K562 (cell line): ENCODE measurements at regions not wholly inside any gene's neighbourhood (a gene's known extent, or its start where the extent isn't known, plus 50 kb on each side); places are given as distances from the start of the nearest gene placed in this dataset.

Source experiments
- ATAC-seq: fragments of 200-7000 bp; cut with Tn5 transposase; 3 replicates; pipeline ENCODE4 v1.9.1; 2020; ENCODE audit warnings: moderate library complexity
- BruUV-seq: library from RNA; stranded (reverse); fragments of 400-500 nt; replicated peaks from 2 replicates; lab custom pipeline; 2021; lab: Mats Ljungman, UMichigan
- CTCF ChIA-PET: fragments of 300-600 bp; formaldehyde crosslinking; extraction: SDS; loops from one replicate; lab custom pipeline; 2021; ENCODE audit warnings: low intra/inter-chr PET ratio; lab: Yijun Ruan, JAX
- POLR2A ChIA-PET: fragments of 300-600, 350-650 bp; sonication (Branson Sonifier 250); formaldehyde crosslinking; extraction: SDS; loops from one replicate; lab custom pipeline; 2021; ENCODE audit warnings: antibody characterized with exemption, inconsistent platforms; lab: Yijun Ruan, JAX
- DNase-seq, 4 experiments: peaks; one replicate each; pipeline versions ENCODE4 v3.0.0 to v3.0.0-alpha.2; 2011 to 2018; ENCODE audit warnings: low spot score in 3 of 4, mixed read lengths in 3 of 4; ENCODE audit errors: extremely low read depth in 1 of 4
- FAIRE-seq: peaks from 2 replicates; lab custom pipeline; 2011; peaks lifted over from hg19 to GRCh38; lab: Jason Lieb, UNC
- H2AFZ ChIP-seq: 2 replicates; pipeline ENCODE4 v1.6.0; 2011; ENCODE audit warnings: low read depth, low read length, control low read depth, inconsistent platforms
- H3K27ac ChIP-seq: fragments of 200-600 bp; 3 replicates; pipeline ENCODE4 v1.8.0; 2011; ENCODE audit warnings: low read depth, mild to moderate bottlenecking, control low read depth, inconsistent platforms, low read length, moderate library complexity, mixed read lengths; ENCODE audit errors: extremely low read depth
- H3K27me3 ChIP-seq, 2 experiments: fragments of 300-600 bp in 1 of 2; 2 replicates in 1 of 2; 3 replicates in 1 of 2; pipeline versions ENCODE4 v1.6.0 to v1.8.0; 2011; ENCODE audit warnings: inconsistent platforms in 2 of 2, low read length in 2 of 2, mild to moderate bottlenecking in 1 of 2, mixed read lengths in 1 of 2, moderate library complexity in 1 of 2; ENCODE audit not compliant: control insufficient read depth in 2 of 2, insufficient read depth in 2 of 2
- H3K36me3 ChIP-seq: fragments of 300-600 bp; 3 replicates; pipeline ENCODE4 v1.8.0; 2011; ENCODE audit warnings: mild to moderate bottlenecking, low read length, inconsistent platforms; ENCODE audit not compliant: control insufficient read depth, insufficient read depth
- H3K4me1 ChIP-seq, 2 experiments: fragments of 200-600 bp in 1 of 2; replicated peaks in 1 of 2; 2 replicates in 1 of 2; 3 replicates in 1 of 2; pipeline versions ENCODE4 v1.5.1 to v1.8.0; 2011; ENCODE audit warnings: inconsistent platforms in 2 of 2, low read length in 2 of 2, mild to moderate bottlenecking in 1 of 2, mixed read lengths in 1 of 2, moderate library complexity in 1 of 2; ENCODE audit not compliant: control insufficient read depth in 2 of 2, insufficient read depth in 2 of 2
- H3K4me2 ChIP-seq: 2 replicates; pipeline ENCODE4 v1.6.1; 2011; ENCODE audit warnings: low read length, control low read depth, inconsistent platforms, mixed read lengths; ENCODE audit not compliant: insufficient read depth
- H3K4me3 ChIP-seq: fragments of 200-600 bp; sonication (generic), shearing (Covaris generic); 2 replicates; pipeline ENCODE4 v1.5.1; 2016; ENCODE audit warnings: control low read depth, inconsistent platforms
- H3K79me2 ChIP-seq: fragments of 200-600 bp; 3 replicates; pipeline ENCODE4 v1.8.0; 2011; ENCODE audit warnings: low read length, inconsistent platforms; ENCODE audit not compliant: control insufficient read depth, insufficient read depth
- H3K9ac ChIP-seq, 2 experiments: 2 replicates each; pipeline versions ENCODE4 v1.6.0 to v1.6.1; 2011; ENCODE audit warnings: low read depth in 2 of 2, low read length in 2 of 2, control low read depth in 1 of 2, inconsistent platforms in 1 of 2, mild to moderate bottlenecking in 1 of 2, mixed read lengths in 1 of 2; ENCODE audit not compliant: insufficient read depth in 1 of 2
- H3K9me1 ChIP-seq: one replicate; pipeline ENCODE4 v1.6.0; 2011; ENCODE audit warnings: inconsistent platforms, mild to moderate bottlenecking, low read length, moderate library complexity; ENCODE audit not compliant: control insufficient read depth, insufficient read depth
- H3K9me3 ChIP-seq: replicated peaks from 2 replicates; pipeline ENCODE4 v1.5.1; 2011; ENCODE audit warnings: low read depth, low read length, inconsistent platforms; ENCODE audit not compliant: control insufficient read depth, insufficient read depth
- H4K20me1 ChIP-seq: replicated peaks from 2 replicates; pipeline ENCODE4 v1.6.1; 2011; ENCODE audit warnings: low read length, inconsistent platforms, mixed read lengths; ENCODE audit not compliant: control insufficient read depth, insufficient read depth
- CCAR2 ChIP-seq: fragments of 200-400 bp; formaldehyde crosslinking; IDR thresholded peaks from 2 replicates; pipeline ENCODE4 v1.6.1; 2017; ENCODE audit warnings: mild to moderate bottlenecking, low read depth, low read length
- CEBPB ChIP-seq: fragments of 450-650 bp; IDR thresholded peaks from 2 replicates; pipeline ENCODE4 v1.6.1; 2016; ENCODE audit warnings: missing genetic modification characterization, missing compliant biosample characterization
- EHMT2 ChIP-seq: fragments of 450-650 bp; IDR thresholded peaks from 2 replicates; pipeline ENCODE4 v1.6.1; 2018; ENCODE audit warnings: antibody characterized with exemption
- HOXB6 ChIP-seq: fragments of 250-450 bp; sonication (Bioruptor Pico); IDR thresholded peaks from 2 replicates; pipeline ENCODE4 v1.5.1; 2022; ENCODE audit warnings: mild to moderate bottlenecking, borderline replicate concordance
- MBD2 ChIP-seq: sonication (generic); IDR thresholded peaks from 2 replicates; pipeline ENCODE4 v1.6.1; 2016; ENCODE audit warnings: low read depth, borderline replicate concordance
- PYGO2 ChIP-seq: fragments of 450-650 bp; IDR thresholded peaks from 2 replicates; pipeline ENCODE4 v1.6.1; 2016; ENCODE audit warnings: mild to moderate bottlenecking, missing genetic modification characterization, moderate library complexity, missing compliant biosample characterization
- ZC3H4 ChIP-seq: sonication (generic); formaldehyde crosslinking; IDR thresholded peaks from 2 replicates; pipeline ENCODE4 v1.9.0; 2021; ENCODE audit warnings: missing genetic modification reagents, borderline replicate concordance
- ZNF696 ChIP-seq: fragments of 250-450 bp; sonication (Bioruptor Pico); conservative IDR thresholded peaks from 2 replicates; pipeline ENCODE4 v1.4.0; 2020; ENCODE audit warnings: mild to moderate bottlenecking, moderate library complexity
- ZNF764 ChIP-seq: fragments of 250-450 bp; sonication (Bioruptor Pico); IDR thresholded peaks from 2 replicates; pipeline ENCODE4 v1.4.0; 2020; ENCODE audit warnings: low read depth, mild to moderate bottlenecking, moderate library complexity
- ZSCAN29 ChIP-seq: fragments of 450-650 bp; IDR thresholded peaks from 2 replicates; pipeline ENCODE4 v1.6.1; 2017
- WGBS: fragments of 100-300 bp; shearing (Covaris generic); methylation state at CpG from one replicate; pipeline ENCODE4 v1.1.6; 2016; ENCODE audit warnings: low coverage, mixed read lengths; ENCODE audit not compliant: insufficient coverage; ENCODE audit errors: missing lambda C conversion rate; 5-methylcytosine and 5-hydroxymethylcytosine counted together
- in situ Hi-C: fragments of 300-500 bp; cut with MboI; formaldehyde crosslinking; loops from 4 replicates; pipeline ENCODE4 v1.15.0; 2018; ENCODE audit warnings: inconsistent platforms, mixed read lengths
- intact Hi-C: fragments of 100-400 bp; cut with micrococcal nuclease; formaldehyde crosslinking; loops from 2 replicates; pipeline ENCODE4 v1.14.2; 2022
- TF ChIP-seq, protein P1 (sequence below): sonication (generic); formaldehyde crosslinking; IDR thresholded peaks from 2 replicates; pipeline ENCODE4 v1.8.0; 2022; ENCODE audit warnings: mild to moderate bottlenecking, low read depth, missing genetic modification reagents
- TF ChIP-seq, protein P2 (sequence below): sonication (generic); formaldehyde crosslinking; IDR thresholded peaks from 2 replicates; pipeline ENCODE4 v1.8.0; 2023; ENCODE audit warnings: mild to moderate bottlenecking, missing genetic modification reagents
- TF ChIP-seq, protein P3 (sequence below): fragments of 450-650 bp; IDR thresholded peaks from 2 replicates; pipeline ENCODE4 v1.6.1; 2017; ENCODE audit warnings: antibody characterized with exemption, mild to moderate bottlenecking

DNA sequence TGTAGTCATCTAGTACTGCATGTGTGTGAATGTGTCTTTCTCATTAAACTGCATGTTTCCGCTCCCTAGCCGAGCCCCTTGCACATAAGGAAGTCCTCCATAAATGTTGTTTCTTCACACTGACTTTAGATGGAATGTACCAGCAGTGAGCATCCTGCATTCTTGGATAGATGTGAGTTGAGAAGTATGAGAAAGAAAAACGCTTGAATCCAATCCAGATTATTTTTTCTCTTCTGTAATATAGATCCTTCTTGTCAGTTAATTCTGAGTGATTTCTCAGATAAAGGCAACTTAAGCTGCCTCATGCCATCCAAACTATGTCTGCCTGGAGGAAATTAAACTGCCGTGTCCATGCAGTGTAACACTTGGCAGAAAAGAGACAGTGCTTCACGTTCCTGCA lies 268.1 kb upstream of the ISX start:
- Histone ChIP-seq H3K27ac (no peak overlapping the region), H3K9me1 (no peaks in the 10 kb centered on the region), H3K4me1 (no peaks in the 10 kb centered on the region), H2AFZ (no peak overlapping the region), H3K27me3 (no peaks in the 10 kb centered on the region), H3K9me3 (no peaks in the 10 kb centered on the region), H3K36me3 (no peaks in the 10 kb centered on the region), H4K20me1 (no peaks in the 10 kb centered on the region), H3K4me3 (no peak overlapping the region), H3K4me2 (no peak overlapping the region), H3K79me2 (no peaks in the 10 kb centered on the region), H3K9ac (no peak overlapping the region)
- no peak for DNase-seq
- ATAC-seq, result no peak
- no TSS peak for BruUV-seq
- intact Hi-C loops, result no loop called here
- 0% methylated on average over 3 of the region's 5 CpGs for WGBS
- FAIRE-seq, result no peak
- CTCF ChIA-PET, result no interaction called here
- POLR2A ChIA-PET, result no interaction called here
- in situ Hi-C loops, result no loop called here
- no peak for TF ChIP-seq EHMT2
- no peak for TF ChIP-seq CEBPB (tag)
- TF ChIP-seq CCAR2, result no peak
- no peak for TF ChIP-seq HOXB6 (CRISPR knock-in tag)
- TF ChIP-seq PYGO2 (tag), result no peak
- TF ChIP-seq, protein P1, sequence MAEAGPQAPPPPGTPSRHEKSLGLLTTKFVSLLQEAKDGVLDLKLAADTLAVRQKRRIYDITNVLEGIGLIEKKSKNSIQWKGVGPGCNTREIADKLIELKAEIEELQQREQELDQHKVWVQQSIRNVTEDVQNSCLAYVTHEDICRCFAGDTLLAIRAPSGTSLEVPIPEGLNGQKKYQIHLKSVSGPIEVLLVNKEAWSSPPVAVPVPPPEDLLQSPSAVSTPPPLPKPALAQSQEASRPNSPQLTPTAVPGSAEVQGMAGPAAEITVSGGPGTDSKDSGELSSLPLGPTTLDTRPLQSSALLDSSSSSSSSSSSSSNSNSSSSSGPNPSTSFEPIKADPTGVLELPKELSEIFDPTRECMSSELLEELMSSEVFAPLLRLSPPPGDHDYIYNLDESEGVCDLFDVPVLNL (CRISPR knock-in tag), result no peak
- TF ChIP-seq ZNF696 (CRISPR knock-in tag), result no peak
- TF ChIP-seq, protein P2, sequence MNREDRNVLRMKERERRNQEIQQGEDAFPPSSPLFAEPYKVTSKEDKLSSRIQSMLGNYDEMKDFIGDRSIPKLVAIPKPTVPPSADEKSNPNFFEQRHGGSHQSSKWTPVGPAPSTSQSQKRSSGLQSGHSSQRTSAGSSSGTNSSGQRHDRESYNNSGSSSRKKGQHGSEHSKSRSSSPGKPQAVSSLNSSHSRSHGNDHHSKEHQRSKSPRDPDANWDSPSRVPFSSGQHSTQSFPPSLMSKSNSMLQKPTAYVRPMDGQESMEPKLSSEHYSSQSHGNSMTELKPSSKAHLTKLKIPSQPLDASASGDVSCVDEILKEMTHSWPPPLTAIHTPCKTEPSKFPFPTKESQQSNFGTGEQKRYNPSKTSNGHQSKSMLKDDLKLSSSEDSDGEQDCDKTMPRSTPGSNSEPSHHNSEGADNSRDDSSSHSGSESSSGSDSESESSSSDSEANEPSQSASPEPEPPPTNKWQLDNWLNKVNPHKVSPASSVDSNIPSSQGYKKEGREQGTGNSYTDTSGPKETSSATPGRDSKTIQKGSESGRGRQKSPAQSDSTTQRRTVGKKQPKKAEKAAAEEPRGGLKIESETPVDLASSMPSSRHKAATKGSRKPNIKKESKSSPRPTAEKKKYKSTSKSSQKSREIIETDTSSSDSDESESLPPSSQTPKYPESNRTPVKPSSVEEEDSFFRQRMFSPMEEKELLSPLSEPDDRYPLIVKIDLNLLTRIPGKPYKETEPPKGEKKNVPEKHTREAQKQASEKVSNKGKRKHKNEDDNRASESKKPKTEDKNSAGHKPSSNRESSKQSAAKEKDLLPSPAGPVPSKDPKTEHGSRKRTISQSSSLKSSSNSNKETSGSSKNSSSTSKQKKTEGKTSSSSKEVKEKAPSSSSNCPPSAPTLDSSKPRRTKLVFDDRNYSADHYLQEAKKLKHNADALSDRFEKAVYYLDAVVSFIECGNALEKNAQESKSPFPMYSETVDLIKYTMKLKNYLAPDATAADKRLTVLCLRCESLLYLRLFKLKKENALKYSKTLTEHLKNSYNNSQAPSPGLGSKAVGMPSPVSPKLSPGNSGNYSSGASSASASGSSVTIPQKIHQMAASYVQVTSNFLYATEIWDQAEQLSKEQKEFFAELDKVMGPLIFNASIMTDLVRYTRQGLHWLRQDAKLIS (CRISPR knock-in tag), result no peak
- no peak for TF ChIP-seq MBD2
- no peak for TF ChIP-seq ZC3H4 (CRISPR knock-in tag)
- TF ChIP-seq, protein P3, sequence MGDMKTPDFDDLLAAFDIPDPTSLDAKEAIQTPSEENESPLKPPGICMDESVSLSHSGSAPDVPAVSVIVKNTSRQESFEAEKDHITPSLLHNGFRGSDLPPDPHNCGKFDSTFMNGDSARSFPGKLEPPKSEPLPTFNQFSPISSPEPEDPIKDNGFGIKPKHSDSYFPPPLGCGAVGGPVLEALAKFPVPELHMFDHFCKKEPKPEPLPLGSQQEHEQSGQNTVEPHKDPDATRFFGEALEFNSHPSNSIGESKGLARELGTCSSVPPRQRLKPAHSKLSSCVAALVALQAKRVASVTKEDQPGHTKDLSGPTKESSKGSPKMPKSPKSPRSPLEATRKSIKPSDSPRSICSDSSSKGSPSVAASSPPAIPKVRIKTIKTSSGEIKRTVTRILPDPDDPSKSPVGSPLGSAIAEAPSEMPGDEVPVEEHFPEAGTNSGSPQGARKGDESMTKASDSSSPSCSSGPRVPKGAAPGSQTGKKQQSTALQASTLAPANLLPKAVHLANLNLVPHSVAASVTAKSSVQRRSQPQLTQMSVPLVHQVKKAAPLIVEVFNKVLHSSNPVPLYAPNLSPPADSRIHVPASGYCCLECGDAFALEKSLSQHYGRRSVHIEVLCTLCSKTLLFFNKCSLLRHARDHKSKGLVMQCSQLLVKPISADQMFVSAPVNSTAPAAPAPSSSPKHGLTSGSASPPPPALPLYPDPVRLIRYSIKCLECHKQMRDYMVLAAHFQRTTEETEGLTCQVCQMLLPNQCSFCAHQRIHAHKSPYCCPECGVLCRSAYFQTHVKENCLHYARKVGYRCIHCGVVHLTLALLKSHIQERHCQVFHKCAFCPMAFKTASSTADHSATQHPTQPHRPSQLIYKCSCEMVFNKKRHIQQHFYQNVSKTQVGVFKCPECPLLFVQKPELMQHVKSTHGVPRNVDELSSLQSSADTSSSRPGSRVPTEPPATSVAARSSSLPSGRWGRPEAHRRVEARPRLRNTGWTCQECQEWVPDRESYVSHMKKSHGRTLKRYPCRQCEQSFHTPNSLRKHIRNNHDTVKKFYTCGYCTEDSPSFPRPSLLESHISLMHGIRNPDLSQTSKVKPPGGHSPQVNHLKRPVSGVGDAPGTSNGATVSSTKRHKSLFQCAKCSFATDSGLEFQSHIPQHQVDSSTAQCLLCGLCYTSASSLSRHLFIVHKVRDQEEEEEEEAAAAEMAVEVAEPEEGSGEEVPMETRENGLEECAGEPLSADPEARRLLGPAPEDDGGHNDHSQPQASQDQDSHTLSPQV, result no peak
- no peak for TF ChIP-seq ZSCAN29
- no peak for TF ChIP-seq ZNF764 (CRISPR knock-in tag)
